ENCODE measurements at regions not wholly inside any gene's neighbourhood (a gene's known extent, or its start where the extent isn't known, plus 50 kb on each side); places are given as distances from the start of the nearest gene placed in this dataset.

- TF ChIP-seq CTCF (IDR thresholded peaks at IDR 0.05; ENCODE audit: poor library complexity) (no peak), EZH2 (IDR thresholded peaks at IDR 0.05; ENCODE audit: borderline replicate concordance) (no peak), EZH2phosphoT487 (IDR thresholded peaks at IDR 0.05; ENCODE audit: low read depth, severe bottlenecking, unreplicated experiment) (no peak)
These were observed 308.5 kb downstream of the REEP3 start for GRCh38 chr10:63829573-63830149.

Data from hepatocyte (in vitro differentiated cells).